NCI-H2227 treated with DMSO at 0.1 percent for 48 hours (cell line): ENCODE measurements at regions not wholly inside any gene's neighbourhood (a gene's known extent, or its start where the extent isn't known, plus 50 kb on each side); places are given as distances from the start of the nearest gene placed in this dataset.
"Not testable (repeated sequence)": the region's sequence is repeated elsewhere in the genome, so short reads cannot be mapped to it uniquely, and the experiment has no call there.

Experiments used
- DNase-seq: peaks from one replicate; lab custom pipeline; 2025; lab: John Stamatoyannopoulos, UW

GRCh38 chr2:76268484-76268883, 557.8 kb upstream of the GCFC2 start:
- no peak for DNase-seq

GRCh38 chr2:76257802-76258201, 547.1 kb upstream of the GCFC2 start:
- DNase-seq: no peak

- no peak for DNase-seq
These were observed 545.9 kb upstream of the GCFC2 start for GRCh38 chr2:76256458-76257088.

- no peak for DNase-seq
These were observed 542.0 kb upstream of the GCFC2 start for GRCh38 chr2:76252704-76253103.

- DNase-seq: no peak
These were observed 540.6 kb upstream of the GCFC2 start for GRCh38 chr2:76251342-76251741.

- no peak for DNase-seq
These were observed 536.3 kb upstream of the GCFC2 start for GRCh38 chr2:76247006-76247405.

- DNase-seq: no peak
These were observed 501.6 kb upstream of the GCFC2 start for GRCh38 chr2:76211991-76212985.

GRCh38 chr2:76210551-76210950, 499.8 kb upstream of the GCFC2 start:
- DNase-seq: no peak

- no peak for DNase-seq
These were observed 493.3 kb upstream of the GCFC2 start for GRCh38 chr2:76204048-76204447.

- DNase-seq: no peak
These were observed 492.2 kb upstream of the GCFC2 start for GRCh38 chr2:76202866-76203265.

- peak; percentile 9 for DNase-seq
These were observed 487.2 kb upstream of the GCFC2 start for GRCh38 chr2:76197842-76198448.

- no peak for DNase-seq
These were observed 486.7 kb upstream of the GCFC2 start for GRCh38 chr2:76197428-76197827.

GRCh38 chr2:76194031-76194775, 483.5 kb upstream of the GCFC2 start:
- no peak for DNase-seq

- DNase-seq: no peak
These were observed 482.4 kb upstream of the GCFC2 start for GRCh38 chr2:76193089-76193488.

GRCh38 chr2:76188334-76189008, 477.8 kb upstream of the GCFC2 start:
- no peak for DNase-seq

GRCh38 chr2:76187415-76187814, 476.7 kb upstream of the GCFC2 start:
- DNase-seq: no peak

GRCh38 chr2:76180676-76181075, 470.0 kb upstream of the GCFC2 start:
- no peak for DNase-seq

GRCh38 chr2:76178610-76179009, 467.9 kb upstream of the GCFC2 start:
- no peak for DNase-seq

GRCh38 chr2:76175295-76175694, 464.6 kb upstream of the GCFC2 start:
- no peak for DNase-seq

- no peak for DNase-seq
These were observed 463.8 kb upstream of the GCFC2 start for GRCh38 chr2:76174505-76174904.

GRCh38 chr2:76173206-76173605, 462.5 kb upstream of the GCFC2 start:
- DNase-seq: not testable (repeated sequence)
